Neural cell (in vitro differentiated cells): ENCODE measurements at regions not wholly inside any gene's neighbourhood (a gene's known extent, or its start where the extent isn't known, plus 50 kb on each side); places are given as distances from the start of the nearest gene placed in this dataset.

Experiments
- H2AFZ ChIP-seq: fragments of 200-600, 300-800 bp; sonication (generic), shearing (Covaris generic); 2 replicates; pipeline ENCODE4 v1.6.0; 2014; ENCODE audit warnings: low read depth, mild to moderate bottlenecking, antibody characterized with exemption, low read length, moderate library complexity
- H3F3A ChIP-seq: fragments of 200-600 bp; shearing (Covaris generic); 2 replicates; pipeline ENCODE4 v1.6.1; 2016; ENCODE audit warnings: mild to moderate bottlenecking, moderate library complexity, mixed read lengths, antibody characterized with exemption, low read length; ENCODE audit not compliant: insufficient read depth, poor library complexity, severe bottlenecking
- H3K27ac ChIP-seq: fragments of 200-600, 300-800 bp; sonication (generic), shearing (Covaris generic); 2 replicates; pipeline ENCODE4 v1.5.1; 2014; ENCODE audit warnings: mild to moderate bottlenecking, low read length, moderate library complexity
- H3K27me3 ChIP-seq: fragments of 300-800, 200-600 bp; sonication (generic), shearing (Covaris generic); 2 replicates; pipeline ENCODE4 v1.6.0; 2014; ENCODE audit warnings: mild to moderate bottlenecking, low read depth, low read length, moderate library complexity; ENCODE audit not compliant: insufficient read depth
- H3K36me3 ChIP-seq: fragments of 300-800, 200-600 bp; sonication (generic), shearing (Covaris generic); 2 replicates; pipeline ENCODE4 v1.5.1; 2014; ENCODE audit warnings: mild to moderate bottlenecking, antibody characterized with exemption, low read length, moderate library complexity; ENCODE audit not compliant: insufficient read depth
- H3K4me2 ChIP-seq: fragments of 300-800, 200-600 bp; sonication (generic), shearing (Covaris generic); 2 replicates; pipeline ENCODE4 v1.6.0; 2014; ENCODE audit warnings: mild to moderate bottlenecking, low read length
- H3K4me3 ChIP-seq: fragments of 300-800, 200-600 bp; sonication (generic), shearing (Covaris generic); 2 replicates; pipeline ENCODE4 v1.5.1; 2014; ENCODE audit warnings: mild to moderate bottlenecking, low read length, moderate library complexity
- H3K79me2 ChIP-seq: fragments of 200-600 bp; shearing (Covaris generic); replicated peaks from 2 replicates; pipeline ENCODE4 v1.6.0; 2014; ENCODE audit warnings: mild to moderate bottlenecking, low read length, moderate library complexity; ENCODE audit not compliant: insufficient read depth
- H3K9ac ChIP-seq: fragments of 300-800, 200-600 bp; sonication (generic), shearing (Covaris generic); 2 replicates; pipeline ENCODE4 v1.6.1; 2016; ENCODE audit warnings: mild to moderate bottlenecking, low read length, mixed read lengths
- H3K9me2 ChIP-seq: fragments of 200-600 bp; shearing (Covaris generic); 2 replicates; pipeline ENCODE4 v1.6.1; 2016; ENCODE audit warnings: mild to moderate bottlenecking, low read length, mixed read lengths; ENCODE audit not compliant: insufficient read depth
- H3K9me3 ChIP-seq: fragments of 200-600, 300-800 bp; sonication (generic), shearing (Covaris generic); 2 replicates; pipeline ENCODE4 v1.6.1; 2016; ENCODE audit warnings: mild to moderate bottlenecking, mixed run types, low read length, moderate library complexity, mixed read lengths
- H4K20me1 ChIP-seq: fragments of 200-600 bp; shearing (Covaris generic); 2 replicates; pipeline ENCODE4 v1.6.1; 2016; ENCODE audit warnings: mild to moderate bottlenecking, mixed run types; ENCODE audit not compliant: insufficient read depth
- CTCF ChIP-seq: fragments of 450-650 bp; IDR thresholded peaks from 2 replicates; pipeline ENCODE4 v1.5.1; 2014; ENCODE audit warnings: antibody characterized with exemption, mild to moderate bottlenecking, moderate library complexity; ENCODE audit not compliant: poor library complexity, severe bottlenecking
- EP300 ChIP-seq: fragments of 450-650 bp; conservative IDR thresholded peaks from 2 replicates; pipeline ENCODE4 v1.6.1; 2014; ENCODE audit warnings: antibody characterized with exemption, mild to moderate bottlenecking, moderate library complexity; ENCODE audit not compliant: poor library complexity, severe bottlenecking
- EZH2 ChIP-seq: fragments of 200-600, 300-800 bp; shearing (Covaris generic), sonication (generic); IDR thresholded peaks from 2 replicates; pipeline ENCODE4 v1.6.1; 2014; ENCODE audit warnings: antibody characterized with exemption, low read length, borderline replicate concordance, mild to moderate bottlenecking; ENCODE audit not compliant: insufficient read depth, poor library complexity, severe bottlenecking
- MXI1 ChIP-seq: fragments of 450-650 bp; conservative IDR thresholded peaks from 2 replicates; pipeline ENCODE4 v1.6.1; 2014; ENCODE audit warnings: antibody characterized with exemption, mild to moderate bottlenecking; ENCODE audit not compliant: poor library complexity, severe bottlenecking
- POLR2AphosphoS5 ChIP-seq: IDR thresholded peaks from 2 replicates; pipeline ENCODE4 v1.6.1; 2012
- RAD21 ChIP-seq: fragments of 450-650 bp; conservative IDR thresholded peaks from 2 replicates; pipeline ENCODE4 v1.6.1; 2014; ENCODE audit warnings: antibody characterized with exemption, mild to moderate bottlenecking, moderate library complexity
- REST ChIP-seq: IDR thresholded peaks from 2 replicates; pipeline ENCODE4 v1.6.1; 2012; ENCODE audit warnings: borderline replicate concordance
- SMC3 ChIP-seq: fragments of 450-650 bp; conservative IDR thresholded peaks from 2 replicates; pipeline ENCODE4 v1.6.1; 2014; ENCODE audit warnings: antibody characterized with exemption, mild to moderate bottlenecking, moderate library complexity; ENCODE audit not compliant: poor library complexity
- TAF1 ChIP-seq: IDR thresholded peaks from 2 replicates; pipeline ENCODE4 v1.6.1; 2012; ENCODE audit warnings: low read depth

GRCh38 chr18:45506951-45507350 is 108.3 kb upstream of the SLC14A2 start:
- H3K4me3 ChIP-seq = no peak overlapping the region
- TF ChIP-seq MXI1 (no peak), REST (no peak), SMC3 (no peak), EP300 (no peak), CTCF (no peak), POLR2AphosphoS5 (no peak), RAD21 (no peak), TAF1 (no peak), EZH2 (no peak)
- H3K79me2 ChIP-seq = no peaks in the 10 kb centered on the region
- no peak overlapping the region for H3K9ac ChIP-seq
- no peaks in the 10 kb centered on the region for H3K9me3 ChIP-seq
- no peaks in the 10 kb centered on the region for H3K9me2 ChIP-seq
- H3K27me3 ChIP-seq = no peaks in the 10 kb centered on the region
- H2AFZ ChIP-seq = no peak overlapping the region
- H3F3A ChIP-seq = no peaks in the 10 kb centered on the region
- H3K36me3 ChIP-seq = no peaks in the 10 kb centered on the region
- H3K4me2 ChIP-seq = no peak overlapping the region
- no peak overlapping the region for H3K27ac ChIP-seq
- H4K20me1 ChIP-seq = no peaks in the 10 kb centered on the region

- no peak overlapping the region for H2AFZ ChIP-seq
- no peaks in the 10 kb centered on the region for H3K36me3 ChIP-seq
- no peaks in the 10 kb centered on the region for H3F3A ChIP-seq
- TF ChIP-seq TAF1 = no peak
- no peak for TF ChIP-seq EP300
- TF ChIP-seq CTCF = no peak
- no peak for TF ChIP-seq MXI1
- no peak for TF ChIP-seq RAD21
- no peak for TF ChIP-seq SMC3
- TF ChIP-seq REST = no peak
- TF ChIP-seq POLR2AphosphoS5 = no peak
- no peak for TF ChIP-seq EZH2
- no peaks in the 10 kb centered on the region for H3K9me3 ChIP-seq
- no peak overlapping the region for H3K4me2 ChIP-seq
- H3K27ac ChIP-seq = no peak overlapping the region
- no peaks in the 10 kb centered on the region for H3K27me3 ChIP-seq
- no peaks in the 10 kb centered on the region for H3K9me2 ChIP-seq
- H3K9ac ChIP-seq = no peak overlapping the region
- H4K20me1 ChIP-seq = no peaks in the 10 kb centered on the region
- H3K4me3 ChIP-seq = no peak overlapping the region
- H3K79me2 ChIP-seq = no peaks in the 10 kb centered on the region
These were observed 105.7 kb upstream of the SLC14A2 start for GRCh38 chr18:45509535-45509934.
